Activated CD8-positive, alpha-beta memory T cell treated with anti-CD3 and anti-CD28 coated beads, Interleukin-2, amount 10 ng/mL, durations not matched to agents 7 days and 5 days (primary cell): ENCODE measurements at regions not wholly inside any gene's neighbourhood (a gene's known extent, or its start where the extent isn't known, plus 50 kb on each side); places are given as distances from the start of the nearest gene placed in this dataset.
"Not testable (repeated sequence)": the region's sequence is repeated elsewhere in the genome, so short reads cannot be mapped to it uniquely, and the experiment has no call there.

Experiments used
- ATAC-seq: fragments of 150-1000 bp; cut with Tn5 transposase; one replicate; pipeline ENCODE4 v1.10.0; 2021; ENCODE audit warnings: moderate library complexity
- CTCF ChIA-PET: fragments of 350-600 bp; sonication (Branson Sonifier 250); formaldehyde crosslinking; loops from one replicate; lab custom pipeline; 2021; ENCODE audit warnings: antibody characterized with exemption; lab: Charles Lee
- DNase-seq: peaks from one replicate; pipeline ENCODE4 v3.0.0-alpha.2; 2020
- H3K27ac Mint-ChIP-seq: one replicate; pipeline ENCODE4 v1.8.0; 2021; ENCODE audit warnings: mild to moderate bottlenecking, mixed read lengths
- H3K27me3 Mint-ChIP-seq: one replicate; pipeline ENCODE4 v1.8.0; 2021; ENCODE audit warnings: mixed read lengths
- H3K36me3 Mint-ChIP-seq: one replicate; pipeline ENCODE4 v1.8.0; 2021; ENCODE audit warnings: mild to moderate bottlenecking, mixed read lengths
- H3K4me1 Mint-ChIP-seq: one replicate; pipeline ENCODE4 v1.8.0; 2021; ENCODE audit warnings: mixed read lengths
- H3K4me3 Mint-ChIP-seq: one replicate; pipeline ENCODE4 v1.8.0; 2021; ENCODE audit warnings: mild to moderate bottlenecking, moderate library complexity, mixed read lengths
- H3K9me3 Mint-ChIP-seq: one replicate; pipeline ENCODE4 v1.8.0; 2022; ENCODE audit warnings: low read depth, mixed read lengths

- DNase-seq (no peak), ATAC-seq (no peak)
- Mint-ChIP-seq H3K36me3 (no peaks in the 10 kb centered on the region), H3K4me3 (no peak overlapping the region), H3K27me3 (no peaks in the 10 kb centered on the region), H3K9me3 (peaks cover 9% of the 10 kb centered on the region), H3K4me1 (no peaks in the 10 kb centered on the region), H3K27ac (no peak overlapping the region)
- CTCF ChIA-PET: no interaction called here
Observed at GRCh38 chr7:46932306-46932675, 649.6 kb downstream of the TNS3 start.

- CTCF ChIA-PET: no interaction called here
- Mint-ChIP-seq H3K27ac (no peak overlapping the region), H3K9me3 (peaks cover 5% of the 10 kb centered on the region), H3K4me1 (no peaks in the 10 kb centered on the region), H3K4me3 (no peak overlapping the region), H3K36me3 (no peaks in the 10 kb centered on the region), H3K27me3 (no peaks in the 10 kb centered on the region)
- DNase-seq: no peak
- ATAC-seq: no peak
Observed at GRCh38 chr7:46930366-46930765, 651.5 kb downstream of the TNS3 start.

GRCh38 chr7:46929359-46929758 is 652.6 kb downstream of the TNS3 start:
- Mint-ChIP-seq H3K9me3 (peaks cover 5% of the 10 kb centered on the region), H3K4me1 (no peaks in the 10 kb centered on the region), H3K36me3 (no peaks in the 10 kb centered on the region), H3K27ac (no peak overlapping the region), H3K4me3 (no peak overlapping the region), H3K27me3 (no peaks in the 10 kb centered on the region)
- CTCF ChIA-PET: no interaction called here
- ATAC-seq: no peak
- no peak for DNase-seq

GRCh38 chr7:46928719-46929118 is 653.2 kb downstream of the TNS3 start:
- Mint-ChIP-seq H3K27ac (no peak overlapping the region), H3K4me3 (no peak overlapping the region), H3K36me3 (no peaks in the 10 kb centered on the region), H3K27me3 (no peaks in the 10 kb centered on the region), H3K9me3 (peaks cover 5% of the 10 kb centered on the region), H3K4me1 (no peaks in the 10 kb centered on the region)
- ATAC-seq (no peak), DNase-seq (no peak)
- CTCF ChIA-PET: no interaction called here

- H3K36me3 Mint-ChIP-seq: no peaks in the 10 kb centered on the region
- H3K9me3 Mint-ChIP-seq: peaks cover 5% of the 10 kb centered on the region
- no peaks in the 10 kb centered on the region for H3K4me1 Mint-ChIP-seq
- ATAC-seq: no peak
- H3K4me3 Mint-ChIP-seq: no peak overlapping the region
- H3K27ac Mint-ChIP-seq: no peak overlapping the region
- no peak for DNase-seq
- H3K27me3 Mint-ChIP-seq: no peaks in the 10 kb centered on the region
- CTCF ChIA-PET: no interaction called here
Observed at GRCh38 chr7:46927131-46927810, 654.6 kb downstream of the TNS3 start.

- no peaks in the 10 kb centered on the region for H3K4me1 Mint-ChIP-seq
- H3K9me3 Mint-ChIP-seq: no peaks in the 10 kb centered on the region
- H3K27me3 Mint-ChIP-seq: no peaks in the 10 kb centered on the region
- DNase-seq: no peak
- H3K36me3 Mint-ChIP-seq: no peaks in the 10 kb centered on the region
- CTCF ChIA-PET: no interaction called here
- H3K27ac Mint-ChIP-seq: no peak overlapping the region
- no peak for ATAC-seq
- no peak overlapping the region for H3K4me3 Mint-ChIP-seq
Observed at GRCh38 chr7:46916581-46916980, 665.3 kb downstream of the TNS3 start.

- no peaks in the 10 kb centered on the region for H3K4me1 Mint-ChIP-seq
- CTCF ChIA-PET: no interaction called here
- no peaks in the 10 kb centered on the region for H3K27me3 Mint-ChIP-seq
- ATAC-seq: no peak
- no peak overlapping the region for H3K4me3 Mint-ChIP-seq
- H3K9me3 Mint-ChIP-seq: peaks cover 1% of the 10 kb centered on the region
- DNase-seq: no peak
- H3K27ac Mint-ChIP-seq: no peak overlapping the region
- H3K36me3 Mint-ChIP-seq: no peaks in the 10 kb centered on the region
Observed at GRCh38 chr7:46912692-46913091, 669.2 kb downstream of the TNS3 start.

- CTCF ChIA-PET: no interaction called here
- ATAC-seq (no peak), DNase-seq (no peak)
- H3K4me1 Mint-ChIP-seq: no peaks in the 10 kb centered on the region
- no peaks in the 10 kb centered on the region for H3K36me3 Mint-ChIP-seq
- no peak overlapping the region for H3K27ac Mint-ChIP-seq
- H3K27me3 Mint-ChIP-seq: no peaks in the 10 kb centered on the region
- H3K4me3 Mint-ChIP-seq: no peak overlapping the region
- H3K9me3 Mint-ChIP-seq: peaks cover 5% of the 10 kb centered on the region
Observed at GRCh38 chr7:46909601-46910051, 672.3 kb downstream of the TNS3 start.

GRCh38 chr7:46908770-46909169 is 673.1 kb downstream of the TNS3 start:
- Mint-ChIP-seq H3K27ac (no peak overlapping the region), H3K4me3 (no peak overlapping the region), H3K9me3 (peaks cover 5% of the 10 kb centered on the region), H3K4me1 (no peaks in the 10 kb centered on the region), H3K27me3 (no peaks in the 10 kb centered on the region), H3K36me3 (no peaks in the 10 kb centered on the region)
- CTCF ChIA-PET: no interaction called here
- no peak for ATAC-seq
- DNase-seq: no peak

- H3K4me3 Mint-ChIP-seq, H3K36me3 Mint-ChIP-seq, H3K27me3 Mint-ChIP-seq, ATAC-seq, CTCF ChIA-PET, H3K27ac Mint-ChIP-seq, DNase-seq, H3K4me1 Mint-ChIP-seq, H3K9me3 Mint-ChIP-seq: not testable (repeated sequence)
Observed at GRCh38 chr7:46904523-46904922, 677.4 kb downstream of the TNS3 start.

GRCh38 chr7:46902463-46902862 is 679.4 kb downstream of the TNS3 start:
- Mint-ChIP-seq H3K27ac (no peak overlapping the region), H3K9me3 (peaks cover 3% of the 10 kb centered on the region), H3K4me1 (no peaks in the 10 kb centered on the region), H3K27me3 (no peaks in the 10 kb centered on the region), H3K4me3 (no peak overlapping the region), H3K36me3 (no peaks in the 10 kb centered on the region)
- ATAC-seq: no peak
- no peak for DNase-seq
- CTCF ChIA-PET: no interaction called here

- Mint-ChIP-seq H3K27ac (no peak overlapping the region), H3K4me1 (no peaks in the 10 kb centered on the region), H3K4me3 (no peak overlapping the region), H3K27me3 (no peaks in the 10 kb centered on the region), H3K9me3 (peaks cover 2% of the 10 kb centered on the region), H3K36me3 (no peaks in the 10 kb centered on the region)
- ATAC-seq: no peak
- no peak for DNase-seq
- CTCF ChIA-PET: no interaction called here
Observed at GRCh38 chr7:46900312-46901263, 681.3 kb downstream of the TNS3 start.

- DNase-seq: no peak
- no peak for ATAC-seq
- Mint-ChIP-seq H3K4me3 (no peak overlapping the region), H3K4me1 (no peaks in the 10 kb centered on the region), H3K27me3 (no peaks in the 10 kb centered on the region), H3K9me3 (peaks cover 2% of the 10 kb centered on the region), H3K36me3 (no peaks in the 10 kb centered on the region), H3K27ac (no peak overlapping the region)
- CTCF ChIA-PET: interaction anchor here (0.7 kb wide), 1 partner anchor 80 kb away, joined by 6 read pairs; no protein-coding TSS in a partner anchor
Observed at GRCh38 chr7:46897381-46897780, 684.5 kb downstream of the TNS3 start.
